ENCODE measurements at regions not wholly inside any gene's neighbourhood (a gene's known extent, or its start where the extent isn't known, plus 50 kb on each side); places are given as distances from the start of the nearest gene placed in this dataset.

DNA sequence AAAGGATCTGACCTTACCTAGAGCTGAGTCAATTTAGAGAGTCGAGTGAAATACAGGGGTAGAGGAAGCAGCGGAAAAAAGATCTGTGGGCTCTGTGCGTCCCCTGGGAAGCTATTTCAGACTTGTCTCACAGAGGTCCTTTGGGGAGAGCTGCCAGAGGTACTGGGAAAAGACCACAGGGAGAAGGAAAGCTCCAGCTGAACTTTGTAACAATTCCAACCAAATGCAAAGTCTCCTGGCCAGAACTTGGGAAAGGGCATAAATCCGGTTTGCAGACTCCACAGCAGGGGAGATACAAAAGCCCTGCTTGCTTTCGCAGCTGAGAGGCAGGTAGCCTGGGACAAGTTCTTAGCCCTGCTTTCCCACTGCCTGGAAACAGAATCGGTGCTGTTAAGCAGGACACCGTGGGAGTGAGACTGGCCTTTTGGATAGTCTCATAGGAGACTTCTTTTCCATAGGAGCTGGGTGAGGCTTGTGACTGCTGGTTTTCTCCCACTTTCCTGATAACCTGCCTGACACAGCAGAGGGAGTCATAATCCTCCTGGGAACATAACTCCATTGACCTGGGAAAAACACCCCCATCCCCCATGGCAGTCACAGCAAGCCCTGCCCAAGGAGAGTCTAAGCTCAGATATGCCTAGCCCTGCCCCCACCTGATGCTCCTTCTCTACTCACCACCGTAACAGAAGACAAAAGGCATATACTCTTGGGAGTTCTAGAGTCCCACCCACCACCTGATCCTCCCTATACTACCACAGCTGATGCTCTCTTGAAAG is 926.2 kb downstream of the KCNMA1 start:
- H3K27me3 ChIP-seq (ENCODE audit: control insufficient read depth in 1 of 2, insufficient read depth in 2 of 2, low read length in 2 of 2), result no peaks in the 10 kb centered on the region
- no peak overlapping the region for H3K9ac ChIP-seq (ENCODE audit: low read length in 2 of 2)
- H3K4me3 ChIP-seq (ENCODE audit: low read length in 2 of 2), result no peak overlapping the region
- H3K27ac ChIP-seq (ENCODE audit: low read length), result no peak overlapping the region
- H3K4me1 ChIP-seq (ENCODE audit: control insufficient read depth, insufficient read depth, low read length), result no peaks in the 10 kb centered on the region
- no peaks in the 10 kb centered on the region for H3K36me3 ChIP-seq (ENCODE audit: control insufficient read depth in 2 of 2, insufficient read depth in 2 of 2, low read length in 2 of 2)
- no peaks in the 10 kb centered on the region for H3K9me3 ChIP-seq (ENCODE audit: control insufficient read depth in 2 of 2, low read length in 2 of 2)

DNA sequence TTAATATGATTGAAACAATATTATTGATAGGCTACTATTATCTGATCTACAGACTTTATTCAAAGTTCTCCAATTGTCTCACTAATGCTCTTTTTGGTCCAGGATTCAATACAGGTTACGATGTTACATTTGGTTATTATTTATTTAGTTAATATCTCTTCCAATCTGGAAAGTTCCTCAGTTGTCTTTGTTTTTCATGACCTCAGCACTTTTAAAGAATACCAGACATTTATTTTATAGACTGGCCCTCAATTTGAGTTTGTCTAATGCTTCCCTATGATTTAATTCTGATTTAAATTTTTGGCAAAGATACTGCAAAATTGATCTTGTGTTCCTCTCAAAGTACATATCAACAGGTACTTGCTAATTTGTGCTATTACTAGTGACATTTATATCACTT is 937.4 kb downstream of the KCNMA1 start:
- peaks cover 0 to 2% of the 10 kb centered on the region in 2 donors for H3K9me3 ChIP-seq (ENCODE audit: control insufficient read depth in 2 of 2, low read length in 2 of 2)
- H3K27ac ChIP-seq (ENCODE audit: low read length), result no peak overlapping the region
- H3K4me1 ChIP-seq (ENCODE audit: control insufficient read depth, insufficient read depth, low read length), result no peaks in the 10 kb centered on the region
- H3K36me3 ChIP-seq (ENCODE audit: control insufficient read depth in 2 of 2, insufficient read depth in 2 of 2, low read length in 2 of 2), result no peaks in the 10 kb centered on the region
- no peak overlapping the region for H3K4me3 ChIP-seq (ENCODE audit: low read length in 2 of 2)
- no peak overlapping the region for H3K9ac ChIP-seq (ENCODE audit: low read length in 2 of 2)
- H3K27me3 ChIP-seq (ENCODE audit: control insufficient read depth in 1 of 2, insufficient read depth in 2 of 2, low read length in 2 of 2), result peaks cover 0 to 2% of the 10 kb centered on the region in 2 donors

DNA sequence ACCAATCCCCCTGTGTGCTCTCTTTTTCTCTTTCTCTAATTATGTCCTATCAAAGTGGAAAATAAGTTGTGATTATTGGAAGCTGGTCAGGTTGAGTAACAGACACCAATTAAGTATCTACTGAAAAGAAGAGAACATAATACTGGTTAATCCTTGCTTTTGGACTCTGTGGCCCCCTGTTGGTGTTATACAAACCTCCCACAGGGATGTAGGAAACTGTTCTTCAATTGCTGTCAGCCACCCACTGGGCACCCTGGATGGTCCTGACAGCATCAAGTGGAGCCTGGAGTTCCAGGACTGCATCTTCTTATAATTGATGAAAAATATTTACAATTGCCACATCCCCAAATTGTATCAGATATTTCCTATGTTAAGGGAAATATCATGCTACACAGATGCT is 939.7 kb downstream of the KCNMA1 start:
- Histone ChIP-seq H3K9me3 (ENCODE audit: control insufficient read depth in 2 of 2, low read length in 2 of 2) (peaks cover 0 to 2% of the 10 kb centered on the region in 2 donors), H3K27ac (ENCODE audit: low read length) (no peak overlapping the region), H3K4me1 (ENCODE audit: control insufficient read depth, insufficient read depth, low read length) (no peaks in the 10 kb centered on the region), H3K27me3 (ENCODE audit: control insufficient read depth in 1 of 2, insufficient read depth in 2 of 2, low read length in 2 of 2) (peaks cover 0 to 2% of the 10 kb centered on the region in 2 donors), H3K9ac (ENCODE audit: low read length in 2 of 2) (no peak overlapping the region), H3K36me3 (ENCODE audit: control insufficient read depth in 2 of 2, insufficient read depth in 2 of 2, low read length in 2 of 2) (no peaks in the 10 kb centered on the region), H3K4me3 (ENCODE audit: low read length in 2 of 2) (no peak overlapping the region)

DNA sequence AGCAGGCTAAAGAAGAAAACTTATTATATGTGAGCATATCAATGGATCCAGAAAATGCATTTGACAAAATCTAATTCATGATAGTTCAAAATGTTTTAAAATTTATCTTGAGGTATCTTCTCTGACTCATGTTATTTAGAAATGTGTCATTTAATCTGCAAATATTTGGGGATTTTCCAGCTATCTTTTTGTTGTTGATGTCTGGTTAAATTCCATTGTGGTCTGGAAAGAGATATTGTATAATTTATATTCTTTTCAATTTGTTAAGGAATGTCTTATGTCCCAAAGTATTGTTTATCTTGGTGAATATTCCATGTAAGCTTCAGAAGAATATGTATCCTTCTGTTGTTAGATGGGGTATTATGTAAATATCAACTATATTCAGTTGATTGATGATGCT is 942.5 kb downstream of the KCNMA1 start:
- H3K36me3 ChIP-seq (ENCODE audit: control insufficient read depth in 2 of 2, insufficient read depth in 2 of 2, low read length in 2 of 2), result no peaks in the 10 kb centered on the region

DNA sequence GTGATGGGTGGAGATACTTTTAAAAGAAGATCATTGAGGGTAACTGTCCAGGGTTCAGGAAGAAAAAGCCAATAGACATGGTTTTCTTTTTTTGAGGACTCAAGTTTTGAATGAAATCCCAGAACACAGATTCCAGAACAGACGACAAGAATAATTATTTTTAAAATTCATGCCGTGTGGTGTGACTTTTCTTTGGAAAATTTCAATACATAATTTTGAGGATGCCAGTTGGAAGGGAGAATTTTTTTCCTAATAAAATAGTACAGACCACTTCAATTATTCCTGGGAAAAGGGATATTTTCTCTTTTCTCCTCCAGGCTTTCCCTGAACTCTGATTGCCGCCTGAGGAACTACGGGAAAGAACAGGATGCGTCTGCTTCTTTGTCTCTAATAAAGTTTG is 951.4 kb downstream of the KCNMA1 start:
- no peak overlapping the region for H3K27ac ChIP-seq (ENCODE audit: low read length)
- peaks cover under 1% of the 10 kb centered on the region for H3K4me1 ChIP-seq (ENCODE audit: control insufficient read depth, insufficient read depth, low read length)
- no peaks in the 10 kb centered on the region for H3K27me3 ChIP-seq (ENCODE audit: control insufficient read depth in 1 of 2, insufficient read depth in 2 of 2, low read length in 2 of 2)
- no peak overlapping the region for H3K4me3 ChIP-seq (ENCODE audit: low read length in 2 of 2)
- no peaks in the 10 kb centered on the region for H3K36me3 ChIP-seq (ENCODE audit: control insufficient read depth in 2 of 2, insufficient read depth in 2 of 2, low read length in 2 of 2)
- H3K9me3 ChIP-seq (ENCODE audit: control insufficient read depth in 2 of 2, low read length in 2 of 2), result no peaks in the 10 kb centered on the region
- H3K9ac ChIP-seq (ENCODE audit: low read length in 2 of 2), result no peak overlapping the region

More for the DNA sequence above, 942.5 kb downstream of the KCNMA1 start:
- Histone ChIP-seq H3K4me1 (ENCODE audit: control insufficient read depth, insufficient read depth, low read length) (no peaks in the 10 kb centered on the region), H3K9ac (ENCODE audit: low read length in 2 of 2) (no peak overlapping the region), H3K9me3 (ENCODE audit: control insufficient read depth in 2 of 2, low read length in 2 of 2) (no peaks in the 10 kb centered on the region), H3K27ac (ENCODE audit: low read length) (no peak overlapping the region), H3K4me3 (ENCODE audit: low read length in 2 of 2) (no peak overlapping the region), H3K27me3 (ENCODE audit: control insufficient read depth in 1 of 2, insufficient read depth in 2 of 2, low read length in 2 of 2) (peaks cover 0 to 2% of the 10 kb centered on the region in 2 donors)

DNA sequence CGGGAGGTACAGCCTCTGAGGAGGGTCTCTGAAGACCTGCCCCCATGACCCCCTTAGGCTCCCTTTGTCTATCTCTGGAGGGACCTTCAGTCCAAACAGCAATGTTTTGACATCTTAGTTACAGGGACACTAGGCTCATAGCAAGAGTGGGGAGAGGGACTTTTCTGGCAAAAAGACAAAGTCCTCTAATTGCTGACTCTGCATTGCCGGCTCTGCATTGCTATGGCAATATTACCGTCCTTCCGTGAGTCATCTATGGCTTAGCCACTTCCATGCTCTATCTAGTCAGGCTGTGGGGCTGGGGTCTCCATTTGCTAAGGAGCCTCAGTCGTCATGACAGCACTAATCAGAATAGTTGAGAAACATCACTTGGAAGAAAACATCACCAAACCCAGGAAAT is 952.6 kb downstream of the KCNMA1 start:
- H3K4me1 ChIP-seq (ENCODE audit: control insufficient read depth, insufficient read depth, low read length), result peaks cover 4% of the 10 kb centered on the region
- H3K9me3 ChIP-seq (ENCODE audit: control insufficient read depth in 2 of 2, low read length in 2 of 2), result no peaks in the 10 kb centered on the region
- no peak overlapping the region for H3K4me3 ChIP-seq (ENCODE audit: low read length in 2 of 2)
- no peaks in the 10 kb centered on the region for H3K27me3 ChIP-seq (ENCODE audit: control insufficient read depth in 1 of 2, insufficient read depth in 2 of 2, low read length in 2 of 2)
- no peak overlapping the region for H3K27ac ChIP-seq (ENCODE audit: low read length)
- no peak overlapping the region for H3K9ac ChIP-seq (ENCODE audit: low read length in 2 of 2)
- H3K36me3 ChIP-seq (ENCODE audit: control insufficient read depth in 2 of 2, insufficient read depth in 2 of 2, low read length in 2 of 2), result no peaks in the 10 kb centered on the region

DNA sequence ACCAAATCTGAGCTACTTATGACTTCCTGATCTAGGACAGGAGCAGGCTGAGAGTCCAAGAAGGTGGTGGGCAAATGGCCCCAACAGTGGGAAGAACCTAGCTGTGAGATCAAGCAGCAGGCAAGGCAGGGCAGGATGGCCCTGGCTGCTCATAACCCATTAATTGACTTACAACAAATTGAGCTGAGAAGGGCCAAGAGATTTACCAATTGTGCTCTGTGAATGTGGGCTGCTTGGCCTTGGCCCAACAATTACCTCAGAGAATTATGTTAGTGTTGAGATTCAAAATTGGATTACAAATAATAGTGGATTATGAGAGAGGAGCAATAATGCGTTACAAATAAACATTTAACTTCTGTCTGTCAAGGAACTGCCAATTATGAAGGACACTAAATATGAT is 956.5 kb downstream of the KCNMA1 start:
- H3K9ac ChIP-seq (ENCODE audit: low read length in 2 of 2), result no peak overlapping the region
- no peaks in the 10 kb centered on the region for H3K9me3 ChIP-seq (ENCODE audit: control insufficient read depth in 2 of 2, low read length in 2 of 2)
- H3K27me3 ChIP-seq (ENCODE audit: control insufficient read depth in 1 of 2, insufficient read depth in 2 of 2, low read length in 2 of 2), result no peaks in the 10 kb centered on the region
- H3K27ac ChIP-seq (ENCODE audit: low read length), result no peak overlapping the region
- H3K4me3 ChIP-seq (ENCODE audit: low read length in 2 of 2), result no peak overlapping the region
- no peaks in the 10 kb centered on the region for H3K36me3 ChIP-seq (ENCODE audit: control insufficient read depth in 2 of 2, insufficient read depth in 2 of 2, low read length in 2 of 2)
- H3K4me1 ChIP-seq (ENCODE audit: control insufficient read depth, insufficient read depth, low read length), result peaks cover 8% of the 10 kb centered on the region

DNA sequence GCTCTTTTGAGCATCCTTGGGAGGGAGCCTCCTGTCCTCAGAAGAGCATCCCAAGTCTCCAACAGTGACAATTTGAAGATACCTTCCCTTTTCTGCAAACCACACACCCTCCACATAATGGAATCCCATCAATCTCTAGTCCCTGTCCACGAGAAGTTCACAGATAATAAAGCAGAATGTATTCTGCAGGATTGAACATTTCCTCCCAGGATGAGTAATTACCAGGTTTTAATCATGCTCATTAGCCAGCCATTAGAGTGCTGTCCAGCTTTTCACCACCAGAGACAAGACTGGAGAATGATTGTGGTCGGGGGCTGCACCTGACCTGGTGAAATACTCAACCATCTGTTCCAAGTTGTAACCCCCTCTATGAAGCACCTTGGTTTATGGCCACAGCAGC is 958.6 kb downstream of the KCNMA1 start:
- Histone ChIP-seq H3K4me1 (ENCODE audit: control insufficient read depth, insufficient read depth, low read length) (peaks cover 13% of the 10 kb centered on the region), H3K4me3 (ENCODE audit: low read length in 2 of 2) (no peak overlapping the region), H3K27me3 (ENCODE audit: control insufficient read depth in 1 of 2, insufficient read depth in 2 of 2, low read length in 2 of 2) (no peaks in the 10 kb centered on the region), H3K9ac (ENCODE audit: low read length in 2 of 2) (no peak overlapping the region), H3K27ac (ENCODE audit: low read length) (no peak overlapping the region), H3K36me3 (ENCODE audit: control insufficient read depth in 2 of 2, insufficient read depth in 2 of 2, low read length in 2 of 2) (no peaks in the 10 kb centered on the region), H3K9me3 (ENCODE audit: control insufficient read depth in 2 of 2, low read length in 2 of 2) (no peaks in the 10 kb centered on the region)

DNA sequence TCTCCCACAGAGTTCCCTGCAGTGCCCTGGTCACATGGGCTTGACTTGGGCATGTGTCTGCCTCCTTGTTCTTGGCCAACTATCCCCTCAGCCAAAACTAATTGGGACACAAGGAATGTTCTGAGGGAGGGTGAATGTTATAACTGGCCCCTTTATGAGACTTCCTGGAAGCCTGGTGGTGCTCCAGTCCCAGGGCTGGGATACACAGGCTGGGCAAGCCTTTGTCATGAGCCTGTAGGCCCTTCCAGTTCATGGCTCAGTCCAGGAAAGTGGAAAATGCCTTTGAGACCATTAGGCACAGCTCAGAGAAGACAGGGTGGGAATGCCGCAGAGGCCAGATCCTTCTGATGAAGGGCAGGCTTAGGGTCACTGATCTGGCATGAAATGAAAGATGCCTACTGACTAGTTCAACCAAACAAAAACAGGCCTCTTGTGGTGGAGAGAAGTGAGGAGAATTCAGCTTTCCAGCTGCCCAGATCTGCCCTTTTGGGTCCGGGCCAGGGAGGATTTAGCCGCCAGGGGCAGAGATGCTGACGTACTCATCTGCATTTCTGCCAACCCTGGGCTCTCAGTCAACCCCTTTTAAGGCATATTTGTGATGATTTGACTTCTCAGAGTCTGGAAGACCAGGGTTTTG is 961.5 kb downstream of the KCNMA1 start:
- Histone ChIP-seq H3K9me3 (ENCODE audit: control insufficient read depth in 2 of 2, low read length in 2 of 2) (no peaks in the 10 kb centered on the region), H3K4me1 (ENCODE audit: control insufficient read depth, insufficient read depth, low read length) (peaks cover 11% of the 10 kb centered on the region), H3K9ac (ENCODE audit: low read length in 2 of 2) (no peak overlapping the region), H3K4me3 (ENCODE audit: low read length in 2 of 2) (no peak overlapping the region), H3K27me3 (ENCODE audit: control insufficient read depth in 1 of 2, insufficient read depth in 2 of 2, low read length in 2 of 2) (no peaks in the 10 kb centered on the region), H3K36me3 (ENCODE audit: control insufficient read depth in 2 of 2, insufficient read depth in 2 of 2, low read length in 2 of 2) (no peaks in the 10 kb centered on the region), H3K27ac (ENCODE audit: low read length) (peak overlapping the region; percentile 67)

DNA sequence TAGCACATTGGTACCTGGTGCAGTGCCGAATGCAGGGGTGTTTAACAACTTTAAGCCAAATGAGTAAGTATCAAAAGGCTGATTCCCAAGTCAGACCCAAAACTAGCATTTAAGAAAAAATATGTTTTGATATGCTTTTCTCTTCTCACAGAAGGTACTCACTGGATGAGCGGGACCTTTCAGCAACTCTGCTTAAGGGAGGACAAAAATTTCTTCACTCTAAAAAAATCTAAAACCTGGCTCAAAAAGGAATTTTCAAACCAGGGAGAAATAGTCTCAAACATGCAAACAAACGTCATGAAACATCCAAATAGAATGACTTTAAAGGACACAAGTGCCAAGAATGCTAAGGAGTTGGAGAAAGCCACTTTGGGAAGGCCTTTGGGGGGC is 962.1 kb downstream of the KCNMA1 start:
- Histone ChIP-seq H3K4me1 (ENCODE audit: control insufficient read depth, insufficient read depth, low read length) (peaks cover 8% of the 10 kb centered on the region), H3K27me3 (ENCODE audit: control insufficient read depth in 1 of 2, insufficient read depth in 2 of 2, low read length in 2 of 2) (no peaks in the 10 kb centered on the region), H3K9me3 (ENCODE audit: control insufficient read depth in 2 of 2, low read length in 2 of 2) (no peaks in the 10 kb centered on the region), H3K27ac (ENCODE audit: low read length) (peak overlapping the region; percentile 67), H3K9ac (ENCODE audit: low read length in 2 of 2) (no peak overlapping the region), H3K36me3 (ENCODE audit: control insufficient read depth in 2 of 2, insufficient read depth in 2 of 2, low read length in 2 of 2) (no peaks in the 10 kb centered on the region), H3K4me3 (ENCODE audit: low read length in 2 of 2) (no peak overlapping the region)

Data from stomach smooth muscle (tissue), 2 donors.